Endothelial cell of umbilical vein (primary cell): ENCODE measurements at regions not wholly inside any gene's neighbourhood (a gene's known extent, or its start where the extent isn't known, plus 50 kb on each side); places are given as distances from the start of the nearest gene placed in this dataset.

Experiments
- EZH2 ChIP-seq: IDR thresholded peaks from 2 replicates; pipeline ENCODE4 v1.6.1; 2012; ENCODE audit warnings: borderline replicate concordance, low read depth, mild to moderate bottlenecking, moderate library complexity, low read length, inconsistent platforms; ENCODE audit not compliant: severe bottlenecking
- FOS ChIP-seq: IDR thresholded peaks from 2 replicates; pipeline ENCODE4 v1.6.1; 2011; ENCODE audit warnings: mild to moderate bottlenecking, low read length, moderate library complexity, borderline replicate concordance; ENCODE audit not compliant: insufficient read depth
- JUN ChIP-seq: IDR thresholded peaks from 2 replicates; pipeline ENCODE4 v1.6.1; 2011; ENCODE audit warnings: borderline replicate concordance, low read depth; ENCODE audit not compliant: insufficient read length, insufficient read depth
- MYC ChIP-seq: IDR thresholded peaks from one replicate; pipeline ENCODE4 v1.6.1; 2011; ENCODE audit warnings: mild to moderate bottlenecking, low read depth, low read length
- POLR2A ChIP-seq: IDR thresholded peaks from 2 replicates; pipeline ENCODE4 v1.6.1; 2012; ENCODE audit warnings: low read depth, mild to moderate bottlenecking, control low read depth, low read length
- POLR2AphosphoS5 ChIP-seq: IDR thresholded peaks from 2 replicates; pipeline ENCODE4 v1.6.1; 2012; ENCODE audit warnings: low read depth, mild to moderate bottlenecking, control low read depth, low read length, moderate library complexity; ENCODE audit not compliant: insufficient read depth
- TF ChIP-seq, protein P1 (sequence below), 2 donors: IDR thresholded peaks; 1 replicate in 1 of 2; 2 replicates in 1 of 2; pipeline ENCODE4 v1.5.1; 2011; ENCODE audit warnings: low read length in 2 of 2, mild to moderate bottlenecking in 2 of 2, moderate library complexity in 2 of 2, control low read depth in 1 of 2, inconsistent platforms in 1 of 2, low read depth in 1 of 2; ENCODE audit not compliant: insufficient read depth in 1 of 2; ENCODE audit errors: extremely low read depth in 1 of 2
- TF ChIP-seq, protein P2 (sequence below): IDR thresholded peaks from 2 replicates; pipeline ENCODE4 v1.6.1; 2011; ENCODE audit not compliant: insufficient read depth, insufficient read length

DNA sequence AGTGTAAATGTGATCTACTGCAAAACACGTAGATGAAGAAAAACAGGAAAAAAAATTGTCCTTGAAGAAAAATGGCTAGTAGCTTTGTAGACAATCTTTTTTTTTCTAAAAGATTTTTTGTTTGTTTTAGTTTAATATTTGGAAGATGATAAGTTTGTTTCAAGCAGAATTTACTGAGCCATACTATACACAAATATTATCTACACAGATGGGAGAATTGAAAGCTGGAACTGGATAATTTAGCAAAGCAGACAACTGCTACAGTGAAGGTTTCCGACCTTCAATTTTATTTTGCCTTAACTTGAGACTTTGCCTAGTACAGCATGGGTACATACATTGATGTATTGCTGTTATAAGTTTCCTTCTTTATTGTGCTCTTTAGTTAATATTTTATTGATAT lies 313.0 kb upstream of the PDGFD start:
- TF ChIP-seq, protein P1, sequence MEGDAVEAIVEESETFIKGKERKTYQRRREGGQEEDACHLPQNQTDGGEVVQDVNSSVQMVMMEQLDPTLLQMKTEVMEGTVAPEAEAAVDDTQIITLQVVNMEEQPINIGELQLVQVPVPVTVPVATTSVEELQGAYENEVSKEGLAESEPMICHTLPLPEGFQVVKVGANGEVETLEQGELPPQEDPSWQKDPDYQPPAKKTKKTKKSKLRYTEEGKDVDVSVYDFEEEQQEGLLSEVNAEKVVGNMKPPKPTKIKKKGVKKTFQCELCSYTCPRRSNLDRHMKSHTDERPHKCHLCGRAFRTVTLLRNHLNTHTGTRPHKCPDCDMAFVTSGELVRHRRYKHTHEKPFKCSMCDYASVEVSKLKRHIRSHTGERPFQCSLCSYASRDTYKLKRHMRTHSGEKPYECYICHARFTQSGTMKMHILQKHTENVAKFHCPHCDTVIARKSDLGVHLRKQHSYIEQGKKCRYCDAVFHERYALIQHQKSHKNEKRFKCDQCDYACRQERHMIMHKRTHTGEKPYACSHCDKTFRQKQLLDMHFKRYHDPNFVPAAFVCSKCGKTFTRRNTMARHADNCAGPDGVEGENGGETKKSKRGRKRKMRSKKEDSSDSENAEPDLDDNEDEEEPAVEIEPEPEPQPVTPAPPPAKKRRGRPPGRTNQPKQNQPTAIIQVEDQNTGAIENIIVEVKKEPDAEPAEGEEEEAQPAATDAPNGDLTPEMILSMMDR (IDR thresholded peaks at IDR 0.05; ENCODE audit: extremely low read depth in 1 of 2, insufficient read depth in 1 of 2, low read depth in 1 of 2, low read length in 2 of 2), result no peak
- TF ChIP-seq POLR2AphosphoS5 (no peak), POLR2A (no peak), FOS (no peak), EZH2 (no peak), JUN (no peak), MYC (no peak)
- TF ChIP-seq, protein P2, sequence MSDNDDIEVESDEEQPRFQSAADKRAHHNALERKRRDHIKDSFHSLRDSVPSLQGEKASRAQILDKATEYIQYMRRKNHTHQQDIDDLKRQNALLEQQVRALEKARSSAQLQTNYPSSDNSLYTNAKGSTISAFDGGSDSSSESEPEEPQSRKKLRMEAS, result no peak
